ENCODE measurements at regions not wholly inside any gene's neighbourhood (a gene's known extent, or its start where the extent isn't known, plus 50 kb on each side); places are given as distances from the start of the nearest gene placed in this dataset.

DNA sequence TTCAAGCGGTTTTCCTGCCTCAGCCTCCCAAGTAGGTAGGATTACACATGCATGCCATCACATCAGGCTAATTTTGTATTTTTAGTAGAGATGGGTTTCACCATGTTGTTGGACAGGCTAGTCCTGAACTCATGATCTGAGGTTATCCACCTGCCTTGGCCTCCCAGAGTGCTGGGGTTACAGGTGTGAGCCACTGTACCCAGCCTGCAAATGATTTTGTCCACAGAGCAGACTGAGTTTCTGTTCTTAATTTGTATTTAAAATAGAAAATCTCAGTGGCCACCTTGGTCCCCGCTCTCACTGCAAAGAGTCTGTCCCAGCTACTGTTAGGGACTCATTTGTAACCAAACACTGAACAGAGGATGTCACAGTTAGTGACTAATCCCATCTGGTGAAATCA is 415.7 kb upstream of the RBFOX1 start:
- no peak for DNase-seq (ENCODE audit: low read depth, low spot score)
- no peak overlapping the region for H3K27ac ChIP-seq (ENCODE audit: insufficient read depth, low read depth, low read length)
- TF ChIP-seq POLR2AphosphoS5 (IDR thresholded peaks at IDR 0.05; ENCODE audit: insufficient read depth, low read depth, low read length) (no peak), GATA2 (IDR thresholded peaks at IDR 0.05; ENCODE audit: insufficient read depth, insufficient read length, low read depth, low read length) (no peak), JUN (IDR thresholded peaks at IDR 0.05; ENCODE audit: borderline replicate concordance, insufficient read depth, insufficient read length, low read depth) (no peak)
- BruUV-seq (replicated peaks), result no TSS peak
- H3K9me1 ChIP-seq (replicated peaks; ENCODE audit: control insufficient read depth, extremely low read depth, insufficient read depth, low read length), result no peaks in the 10 kb centered on the region
- no peaks in the 10 kb centered on the region for H3K27me3 ChIP-seq (ENCODE audit: control insufficient read depth in 2 of 2, insufficient read depth in 2 of 2, low read length in 2 of 2)
- no peaks in the 10 kb centered on the region for H4K20me1 ChIP-seq (replicated peaks; ENCODE audit: control insufficient read depth, extremely low read depth, insufficient read depth, low read length)
- H3K36me3 ChIP-seq (ENCODE audit: control insufficient read depth in 2 of 2, extremely low read depth in 1 of 2, insufficient read depth in 2 of 2, low read length in 2 of 2), result no peaks in the 10 kb centered on the region
- H3K4me2 ChIP-seq (ENCODE audit: insufficient read depth, low read length), result no peak overlapping the region
- dilution Hi-C loops (cut with MboI; ENCODE audit: extremely low pct_ligation_motif_present, low sequenced_read_pairs), result no loop called here
- H3K9me3 ChIP-seq (replicated peaks; ENCODE audit: control insufficient read depth, insufficient read depth, low read length), result peaks cover 3% of the 10 kb centered on the region
- FAIRE-seq, result no peak
- no peak overlapping the region for H3K9ac ChIP-seq (replicated peaks; ENCODE audit: extremely low read depth, insufficient read depth, low read length)
- ChIA-PET CTCF (no interaction called here), POLR2A (no interaction called here)
- no peaks in the 10 kb centered on the region for H3K79me2 ChIP-seq (ENCODE audit: control insufficient read depth, insufficient read depth, low read length)
- intact Hi-C loops (cut with micrococcal nuclease), result no loop called here
- no peak overlapping the region for H3K4me3 ChIP-seq (replicated peaks in 1 of 3; ENCODE audit: insufficient read depth in 1 of 3, low read depth in 1 of 3, low read length in 3 of 3)
- no peaks in the 10 kb centered on the region for H3K4me1 ChIP-seq (ENCODE audit: control insufficient read depth, extremely low read depth, insufficient read depth, low read length)
- H2AFZ ChIP-seq (ENCODE audit: low read depth, low read length), result no peak overlapping the region

GRCh38 chr16:6913566-6913965 is 419.1 kb upstream of the RBFOX1 start:
- Histone ChIP-seq H3K4me1 (ENCODE audit: control insufficient read depth, extremely low read depth, insufficient read depth, low read length) (no peaks in the 10 kb centered on the region), H3K9me3 (replicated peaks; ENCODE audit: control insufficient read depth, insufficient read depth, low read length) (peaks cover 5% of the 10 kb centered on the region), H2AFZ (ENCODE audit: low read depth, low read length) (no peak overlapping the region), H3K79me2 (ENCODE audit: control insufficient read depth, insufficient read depth, low read length) (no peaks in the 10 kb centered on the region), H3K9ac (replicated peaks; ENCODE audit: extremely low read depth, insufficient read depth, low read length) (no peak overlapping the region), H3K36me3 (ENCODE audit: control insufficient read depth in 2 of 2, extremely low read depth in 1 of 2, insufficient read depth in 2 of 2, low read length in 2 of 2) (no peaks in the 10 kb centered on the region), H4K20me1 (replicated peaks; ENCODE audit: control insufficient read depth, extremely low read depth, insufficient read depth, low read length) (no peaks in the 10 kb centered on the region), H3K4me2 (ENCODE audit: insufficient read depth, low read length) (no peak overlapping the region), H3K27me3 (ENCODE audit: control insufficient read depth in 2 of 2, insufficient read depth in 2 of 2, low read length in 2 of 2) (no peaks in the 10 kb centered on the region), H3K9me1 (replicated peaks; ENCODE audit: control insufficient read depth, extremely low read depth, insufficient read depth, low read length) (no peaks in the 10 kb centered on the region), H3K4me3 (replicated peaks in 1 of 3; ENCODE audit: insufficient read depth in 1 of 3, low read depth in 1 of 3, low read length in 3 of 3) (no peak overlapping the region), H3K27ac (ENCODE audit: insufficient read depth, low read depth, low read length) (no peak overlapping the region)
- POLR2A ChIA-PET, result no interaction called here
- CTCF ChIA-PET, result no interaction called here
- FAIRE-seq (no peak), DNase-seq (ENCODE audit: low read depth, low spot score) (no peak)
- dilution Hi-C loops (cut with MboI; ENCODE audit: extremely low pct_ligation_motif_present, low sequenced_read_pairs) (no loop called here), intact Hi-C loops (cut with micrococcal nuclease) (no loop called here)
- TF ChIP-seq JUN (IDR thresholded peaks at IDR 0.05; ENCODE audit: borderline replicate concordance, insufficient read depth, insufficient read length, low read depth) (no peak), GATA2 (IDR thresholded peaks at IDR 0.05; ENCODE audit: insufficient read depth, insufficient read length, low read depth, low read length) (no peak), POLR2AphosphoS5 (IDR thresholded peaks at IDR 0.05; ENCODE audit: insufficient read depth, low read depth, low read length) (no peak), FOS (IDR thresholded peaks at IDR 0.05; ENCODE audit: borderline replicate concordance, insufficient read depth, low read length) (no peak), EZH2 (IDR thresholded peaks at IDR 0.05; ENCODE audit: borderline replicate concordance, low read depth, low read length, severe bottlenecking) (no peak)
- TF ChIP-seq, protein P1, sequence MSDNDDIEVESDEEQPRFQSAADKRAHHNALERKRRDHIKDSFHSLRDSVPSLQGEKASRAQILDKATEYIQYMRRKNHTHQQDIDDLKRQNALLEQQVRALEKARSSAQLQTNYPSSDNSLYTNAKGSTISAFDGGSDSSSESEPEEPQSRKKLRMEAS (IDR thresholded peaks at IDR 0.05; ENCODE audit: insufficient read depth, insufficient read length), result no peak
- BruUV-seq (replicated peaks), result no TSS peak
